HG02973 (cell line): ENCODE measurements at regions not wholly inside any gene's neighbourhood (a gene's known extent, or its start where the extent isn't known, plus 50 kb on each side); places are given as distances from the start of the nearest gene placed in this dataset.
"Not testable (repeated sequence)": the region's sequence is repeated elsewhere in the genome, so short reads cannot be mapped to it uniquely, and the experiment has no call there.

ENCODE experiments used
- ATAC-seq: cut with Tn5 transposase; IDR thresholded peaks from one replicate; pipeline ENCODE4 v1.9.1; 2021; ENCODE audit warnings: moderate library complexity; ENCODE audit not compliant: unreplicated experiment

DNA sequence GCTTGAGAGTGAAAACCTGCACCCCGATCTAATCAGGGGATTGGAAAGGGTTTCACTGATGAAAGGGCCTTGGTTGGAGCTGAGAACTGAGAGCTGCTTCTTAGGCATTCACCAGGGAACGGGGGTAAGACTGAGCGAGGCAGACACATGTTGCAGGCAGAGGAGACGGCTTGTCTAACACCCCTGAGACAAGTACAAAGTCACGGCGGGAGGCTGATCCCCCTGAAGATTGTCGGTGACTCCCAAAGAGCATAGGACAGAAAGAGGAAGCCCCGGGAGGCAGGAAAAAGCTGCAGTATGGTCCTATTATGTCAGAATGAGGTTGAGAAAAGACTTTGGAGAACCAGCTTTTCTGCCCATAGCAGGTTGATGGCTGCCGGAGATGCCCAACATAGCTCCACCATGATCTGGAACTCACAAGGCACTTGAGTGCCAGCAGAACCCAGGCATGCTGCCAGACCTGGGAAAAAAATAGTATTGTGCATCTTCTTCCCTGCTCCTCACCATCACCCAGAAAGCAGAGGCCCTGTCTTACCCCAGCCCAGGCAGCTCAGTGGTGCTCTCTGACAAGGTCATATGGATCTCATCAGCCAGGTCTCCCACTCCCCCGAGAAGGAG, 463.9 kb upstream of the PROX1 start:
- no peak for ATAC-seq

DNA sequence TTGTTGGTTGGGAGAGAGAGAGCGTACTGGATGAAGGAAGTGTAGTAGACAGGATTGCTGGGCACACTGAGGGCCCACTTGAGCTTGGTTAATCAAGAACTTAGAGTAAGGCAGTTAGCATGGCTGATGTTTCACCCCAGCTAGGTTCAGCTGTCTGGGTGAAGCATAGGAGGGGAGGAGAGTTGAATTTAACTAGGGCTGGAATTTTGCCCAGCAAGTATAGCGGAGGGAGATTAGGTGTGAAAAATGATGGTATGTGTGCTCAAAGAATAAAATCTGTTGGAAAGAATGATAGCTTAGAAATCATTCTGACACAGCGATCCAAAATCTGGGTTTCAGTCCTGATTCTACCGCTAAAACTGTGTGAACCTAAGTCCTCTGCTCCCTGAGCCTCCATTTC, 461.5 kb upstream of the PROX1 start:
- no peak for ATAC-seq

DNA sequence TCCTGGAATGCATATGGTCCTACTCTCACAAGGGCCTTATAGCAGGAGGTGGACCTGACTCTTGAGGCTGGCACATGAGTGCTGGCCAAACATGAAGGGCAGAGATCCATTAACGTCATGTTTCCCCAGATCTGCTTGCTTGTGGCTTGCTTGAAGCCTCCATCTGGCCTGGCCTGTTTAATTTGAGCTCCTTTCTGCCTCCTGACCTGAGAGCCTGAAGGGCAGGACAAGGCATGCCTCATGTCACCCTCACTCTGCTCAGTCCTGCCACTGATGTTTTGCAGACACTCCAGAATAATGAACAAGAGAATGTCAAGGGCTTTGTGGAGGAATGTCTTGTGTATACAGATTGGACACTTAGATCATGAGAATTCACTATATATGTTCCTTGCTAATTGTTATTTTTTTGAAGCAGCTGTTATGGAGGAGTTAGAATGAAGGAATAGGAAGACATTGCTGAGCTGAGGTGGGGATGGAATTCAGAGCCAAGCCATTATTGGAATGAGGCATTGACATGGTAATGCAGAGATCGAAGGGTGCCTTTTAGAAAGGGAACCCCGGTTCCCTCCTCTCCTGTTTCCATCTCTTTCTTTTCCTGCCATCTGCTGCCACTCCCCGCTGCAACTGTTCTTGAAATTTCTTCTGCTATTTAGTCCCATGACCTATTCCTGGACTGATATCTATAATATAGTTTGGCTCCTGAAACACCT, 457.0 kb upstream of the PROX1 start:
- no peak for ATAC-seq

DNA sequence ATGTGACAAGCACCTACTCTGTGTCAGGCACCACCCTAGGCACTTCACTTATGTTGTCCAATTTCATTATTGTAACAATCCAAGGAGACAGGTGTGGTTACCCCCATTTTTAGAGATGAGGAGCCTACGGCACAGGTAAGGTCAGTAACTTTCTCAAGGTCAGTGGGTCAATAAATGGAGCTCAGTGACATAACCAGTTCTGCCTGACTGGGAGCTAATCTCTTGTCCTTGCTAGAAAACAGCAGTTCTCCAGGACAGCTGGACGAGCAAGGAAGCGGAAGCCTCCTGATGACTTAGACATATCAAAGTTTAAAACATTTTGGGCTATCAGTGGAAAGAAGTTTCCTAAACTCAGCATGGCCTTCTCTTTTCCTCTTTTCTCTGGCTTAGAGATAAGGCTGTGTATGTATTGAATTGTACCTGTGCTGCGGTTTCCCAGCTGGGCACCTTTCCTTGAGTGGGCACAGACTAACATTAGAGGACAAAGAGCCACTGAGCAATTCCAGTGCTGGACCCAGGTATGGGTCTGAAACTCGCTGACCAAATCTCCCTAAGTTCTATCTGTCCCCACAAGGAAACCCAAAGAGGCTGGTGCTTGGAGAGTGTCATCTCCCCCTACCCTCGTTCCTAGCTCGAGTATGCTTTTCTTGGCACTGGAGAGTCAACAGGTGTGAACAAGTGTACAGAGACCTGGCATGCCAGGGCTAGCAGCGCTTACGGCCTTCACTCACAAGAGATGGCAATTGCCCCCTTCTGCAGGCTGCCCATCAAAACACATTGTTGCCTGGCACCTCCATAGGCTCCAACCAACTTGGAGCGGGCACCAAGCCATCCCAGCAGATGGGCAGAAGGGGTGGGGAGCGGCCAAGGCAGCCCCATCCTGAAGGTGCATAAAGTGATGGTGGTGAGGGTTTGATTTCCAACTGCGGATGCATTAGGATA, 456.1 kb upstream of the PROX1 start:
- ATAC-seq: no peak

DNA sequence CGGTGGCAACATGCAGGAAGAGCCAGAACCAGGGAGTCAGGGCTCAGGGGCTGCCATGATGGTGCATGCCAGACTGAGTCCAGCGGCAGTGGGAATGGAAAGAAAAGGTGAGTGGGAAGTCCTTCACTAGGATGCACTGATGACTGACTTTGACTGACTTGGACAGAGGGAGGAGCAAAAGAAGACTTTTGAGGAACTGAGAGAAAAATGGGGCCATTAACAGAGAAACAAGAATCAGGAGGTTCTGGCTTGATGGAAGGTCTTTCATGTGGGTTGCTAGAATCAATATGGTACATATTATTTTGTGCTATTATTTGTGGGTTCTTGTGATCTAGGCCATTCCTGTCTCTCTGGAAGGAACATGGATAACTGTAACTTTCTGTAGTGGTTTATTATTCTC, 454.6 kb upstream of the PROX1 start:
- ATAC-seq: no peak

DNA sequence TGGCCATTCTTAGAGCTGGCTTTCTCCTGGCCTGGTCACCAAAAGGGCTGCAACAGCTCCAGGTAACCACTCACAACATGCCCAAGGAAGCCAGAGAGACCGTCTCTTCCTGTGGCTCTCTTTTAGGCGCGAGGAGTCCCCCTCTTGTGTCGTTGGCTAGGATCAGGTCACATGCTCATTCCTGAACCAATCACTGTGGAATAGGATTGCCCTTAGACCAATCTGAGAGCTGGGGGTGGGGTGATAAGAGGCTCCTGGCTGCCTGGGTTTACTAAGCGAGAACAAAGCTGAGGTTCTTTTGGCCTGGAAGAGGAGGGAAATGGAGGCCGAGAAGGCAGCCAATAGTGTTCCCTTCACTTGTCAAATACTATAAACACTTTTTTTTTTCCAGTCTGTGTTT, 452.1 kb upstream of the PROX1 start:
- no peak for ATAC-seq

DNA sequence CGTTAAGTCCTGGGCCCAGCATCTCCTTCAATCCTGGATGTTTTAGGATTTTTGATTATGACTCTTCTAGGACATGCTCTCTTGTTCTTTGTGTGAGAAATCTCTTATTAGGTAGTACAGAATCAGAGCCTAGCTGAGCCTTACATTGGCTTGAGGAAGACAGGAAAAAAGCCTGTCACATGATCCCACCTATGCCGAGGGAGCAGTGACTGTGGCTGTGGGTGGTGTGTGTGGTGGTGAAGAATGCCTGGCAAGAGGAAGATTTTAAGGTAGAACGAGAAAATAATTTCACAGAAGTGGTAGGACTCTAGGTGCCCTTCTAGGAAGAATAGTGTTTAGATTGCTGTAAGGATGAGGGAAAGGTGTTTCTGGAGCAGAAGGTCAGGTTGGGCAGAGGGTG, 449.5 kb upstream of the PROX1 start:
- ATAC-seq: no peak

DNA sequence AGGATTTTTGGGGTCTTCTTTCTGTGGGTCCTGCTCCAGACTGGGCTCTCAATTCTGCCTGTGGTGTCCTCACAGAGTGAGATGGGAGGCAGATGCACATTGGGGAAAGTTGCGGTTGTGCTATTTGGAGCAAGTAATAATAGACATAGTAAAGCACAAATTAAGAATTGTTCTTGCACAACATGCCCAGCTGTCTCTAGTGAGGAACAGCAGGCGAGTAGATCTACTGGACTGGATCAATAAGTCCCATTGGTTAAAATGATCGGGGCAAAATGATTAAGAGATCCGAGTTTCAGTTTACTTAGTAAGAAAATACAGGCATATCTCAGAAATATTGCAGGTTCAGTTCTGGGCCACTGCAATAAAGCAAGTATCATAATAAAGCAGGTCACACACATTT, 448.3 kb upstream of the PROX1 start:
- ATAC-seq: no peak

DNA sequence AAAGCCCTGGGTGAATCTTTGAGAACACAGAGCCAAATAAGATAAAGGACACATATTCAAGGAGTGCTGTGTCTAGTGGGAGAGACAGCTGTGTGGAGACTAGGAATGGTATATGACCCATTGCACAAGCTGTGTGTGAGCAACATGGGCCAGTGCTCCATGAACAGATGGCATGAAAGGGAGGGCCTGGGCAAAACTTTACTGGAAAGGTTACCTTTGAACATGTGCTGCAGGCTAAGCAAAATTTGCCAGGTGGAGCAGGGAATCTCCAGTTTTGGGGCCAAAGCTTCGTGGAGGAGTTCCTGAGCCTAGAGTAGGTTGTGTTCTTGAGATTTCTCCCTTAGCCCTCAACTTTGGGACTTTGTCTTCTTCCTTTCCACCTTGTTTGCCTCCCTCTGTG, 446.1 kb upstream of the PROX1 start:
- no peak for ATAC-seq

DNA sequence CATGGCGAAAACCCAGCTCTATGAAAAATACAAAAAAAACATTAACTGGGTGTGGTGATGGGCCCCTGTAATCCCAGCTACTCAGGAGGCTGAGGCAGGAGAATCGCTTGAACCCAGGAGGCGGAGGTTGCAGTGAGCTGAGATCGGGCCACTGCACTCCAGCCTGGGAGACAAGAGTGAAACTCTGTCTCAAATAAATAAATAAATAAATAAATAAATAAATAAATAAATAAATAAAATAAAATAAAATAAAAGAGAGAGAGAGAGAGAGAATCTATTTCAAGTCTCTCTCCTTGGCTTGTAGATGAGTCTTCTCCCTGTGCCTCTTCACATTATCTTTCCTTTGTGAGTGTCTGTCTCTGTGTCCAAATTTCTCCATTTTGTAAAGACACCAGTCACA, 442.6 kb upstream of the PROX1 start:
- ATAC-seq: not testable (repeated sequence)

DNA sequence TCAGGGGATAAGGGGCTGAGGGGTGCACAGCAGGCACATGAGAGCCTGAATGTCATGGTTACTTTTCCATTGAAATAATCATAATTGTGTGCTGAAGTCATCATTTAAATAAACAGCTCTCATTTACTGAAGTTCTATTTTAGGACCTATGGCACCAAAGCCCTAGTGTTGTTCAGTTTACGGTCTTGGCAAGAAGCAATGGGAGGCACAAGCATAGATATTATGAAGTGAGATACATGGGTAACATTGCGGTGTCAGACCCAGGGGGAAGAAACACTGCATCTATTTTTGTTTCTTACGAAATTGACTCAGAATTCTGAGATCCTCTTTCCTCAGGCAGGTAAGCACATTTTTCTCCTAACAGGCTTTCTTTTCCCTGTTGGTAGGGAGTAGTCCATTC, 437.8 kb upstream of the PROX1 start:
- no peak for ATAC-seq

DNA sequence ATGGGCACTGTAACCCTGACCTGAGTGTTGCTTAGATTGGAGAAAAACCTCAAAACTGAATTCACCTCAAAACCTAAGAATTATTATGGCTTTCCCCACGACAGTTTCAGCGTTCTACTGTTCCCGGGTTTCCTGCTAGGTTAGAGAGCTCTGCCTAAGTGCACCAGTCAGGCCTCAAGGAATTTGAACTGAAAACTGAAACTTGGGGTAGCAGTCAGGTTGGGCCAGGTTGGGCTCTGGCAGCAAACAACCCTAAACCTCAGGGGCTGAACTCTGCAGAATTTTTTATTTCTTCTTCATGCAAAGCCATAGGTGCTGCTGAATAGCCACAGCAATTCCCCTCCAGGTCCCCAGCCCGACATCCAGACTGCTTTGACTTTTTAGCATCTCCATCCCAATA, 437.0 kb upstream of the PROX1 start:
- ATAC-seq: no peak

DNA sequence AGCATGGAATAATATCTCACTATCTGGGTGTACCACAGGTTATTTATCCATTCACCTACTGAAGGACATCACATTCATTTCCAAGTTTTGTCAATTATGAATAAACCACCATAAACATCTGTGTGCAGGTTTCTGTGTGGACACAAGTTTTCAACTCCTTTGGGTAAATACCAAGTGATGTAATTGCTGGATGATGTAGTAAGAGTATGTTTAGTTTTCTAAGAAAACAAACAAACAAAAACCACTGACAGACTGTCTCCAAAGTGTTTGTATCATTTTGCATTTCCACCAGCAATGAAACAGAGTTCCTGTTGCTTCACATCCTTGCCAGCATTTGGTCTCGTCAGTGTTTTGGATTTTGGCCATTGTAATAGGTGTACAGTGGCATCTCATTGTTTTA, 435.7 kb upstream of the PROX1 start:
- no peak for ATAC-seq

DNA sequence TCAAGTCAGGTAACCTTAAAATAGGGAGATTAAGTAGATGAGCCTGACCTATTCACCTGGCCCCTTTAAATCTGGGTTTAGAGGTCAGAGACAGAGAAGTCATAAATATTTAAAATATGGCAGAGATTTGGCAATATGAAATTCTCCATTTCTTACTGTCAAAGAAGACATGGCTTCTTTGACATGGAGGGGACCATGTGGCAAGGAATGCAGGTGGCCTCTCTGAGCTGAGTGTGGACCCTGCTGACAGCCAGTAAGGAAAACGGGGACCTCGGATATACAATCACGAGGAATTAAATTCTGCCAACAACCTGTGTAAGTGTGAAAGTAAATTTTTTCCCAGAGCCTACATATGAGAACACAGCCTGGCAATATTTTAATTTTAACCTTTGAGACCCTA, 427.5 kb upstream of the PROX1 start:
- ATAC-seq: no peak

DNA sequence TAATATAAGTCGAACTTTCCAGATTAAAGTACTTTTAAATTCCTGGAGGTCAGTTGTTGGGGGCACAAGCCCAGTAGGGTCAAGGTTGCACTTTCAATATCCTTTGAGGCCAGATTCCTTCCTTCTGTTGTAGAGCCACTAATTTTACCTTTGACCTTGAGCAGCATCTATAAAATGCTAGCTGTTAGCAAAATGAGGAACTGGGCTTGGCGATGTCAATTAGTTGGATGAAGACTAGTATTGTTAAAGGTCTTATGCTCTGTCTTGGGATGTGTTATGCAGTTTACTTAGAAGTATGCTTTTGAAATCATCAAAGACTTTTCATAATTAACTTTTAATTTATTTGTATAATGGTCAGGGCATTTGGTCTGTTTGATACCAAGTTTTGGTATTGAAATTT, 425.9 kb upstream of the PROX1 start:
- no peak for ATAC-seq

DNA sequence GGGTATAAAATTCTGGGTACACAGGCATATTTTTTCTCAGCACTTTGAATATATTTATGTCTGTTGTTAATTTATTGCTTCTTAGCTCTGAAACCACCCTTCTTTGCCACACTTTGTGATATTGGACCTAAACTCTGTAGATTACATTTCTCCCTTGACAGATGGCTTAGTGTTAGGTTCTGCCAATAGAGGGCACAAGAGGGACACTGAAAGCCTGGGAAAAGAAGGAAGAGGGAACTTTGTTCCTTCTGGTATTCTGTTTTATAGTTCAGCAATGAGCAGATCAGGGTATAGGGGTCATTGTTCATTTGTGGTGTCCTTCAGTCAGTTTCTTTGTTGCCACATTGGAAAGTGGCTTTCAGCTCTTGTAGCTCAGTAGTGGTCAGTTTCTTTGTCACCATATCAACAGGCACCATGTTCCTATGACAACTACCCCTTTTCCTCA, 423.5 kb upstream of the PROX1 start:
- no peak for ATAC-seq

DNA sequence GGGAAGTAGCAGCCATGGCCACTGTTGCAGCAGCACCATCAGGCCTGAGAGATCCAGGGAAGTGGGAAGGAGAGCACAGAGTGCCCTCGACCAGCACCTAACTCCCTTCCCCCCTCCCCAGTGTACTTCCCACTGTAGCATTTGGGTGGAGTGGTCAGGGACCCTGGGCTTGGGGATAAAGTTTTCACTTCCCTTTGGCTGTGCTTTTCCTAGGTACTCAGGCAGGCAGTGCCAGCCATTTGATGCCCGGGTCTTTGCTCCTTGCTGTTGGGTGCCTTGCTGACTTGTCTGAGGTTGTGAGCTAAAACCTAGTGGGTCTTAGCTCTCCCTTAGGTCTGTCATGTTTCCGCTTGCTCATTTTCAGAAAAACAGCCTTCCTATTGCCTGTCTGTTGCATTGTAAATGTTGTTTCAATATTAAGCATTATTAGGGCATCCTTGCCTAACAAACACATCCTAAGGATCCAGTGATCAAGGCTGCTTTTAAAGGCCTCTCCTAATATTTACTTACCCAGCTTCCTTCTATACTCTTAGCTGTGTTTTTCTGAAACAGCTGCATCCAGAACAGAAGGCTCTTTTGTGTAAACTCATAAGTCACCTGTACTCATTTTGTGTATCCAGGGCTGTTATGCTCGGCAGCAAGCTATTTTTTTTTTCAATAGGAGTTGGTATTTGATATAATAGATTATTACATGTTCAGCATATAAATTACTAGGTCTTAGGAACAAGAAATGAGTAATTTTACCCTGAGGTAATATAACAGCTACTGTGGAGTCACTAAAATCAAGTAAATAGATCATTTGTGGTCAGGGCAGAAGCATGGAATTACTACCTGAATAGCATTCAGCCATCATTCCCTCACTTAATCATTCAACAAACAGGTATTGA, 418.6 kb upstream of the PROX1 start:
- no peak for ATAC-seq

DNA sequence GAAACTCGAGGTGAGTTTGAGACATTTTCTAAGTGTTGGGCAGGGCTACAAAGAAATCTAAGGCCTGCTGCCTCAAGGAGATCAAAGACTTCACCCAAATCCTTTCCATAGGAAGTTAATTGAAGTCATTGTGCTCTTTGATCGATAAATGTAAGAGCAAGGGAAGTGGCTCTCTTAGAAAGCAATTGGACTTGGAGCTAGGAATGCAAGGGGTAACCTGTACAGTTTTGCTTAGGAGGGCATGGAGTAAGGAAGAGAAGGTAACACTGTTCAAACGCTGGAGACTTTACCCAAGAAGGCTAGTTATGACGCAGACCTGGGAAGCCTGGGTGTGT, 418.0 kb upstream of the PROX1 start:
- no peak for ATAC-seq

DNA sequence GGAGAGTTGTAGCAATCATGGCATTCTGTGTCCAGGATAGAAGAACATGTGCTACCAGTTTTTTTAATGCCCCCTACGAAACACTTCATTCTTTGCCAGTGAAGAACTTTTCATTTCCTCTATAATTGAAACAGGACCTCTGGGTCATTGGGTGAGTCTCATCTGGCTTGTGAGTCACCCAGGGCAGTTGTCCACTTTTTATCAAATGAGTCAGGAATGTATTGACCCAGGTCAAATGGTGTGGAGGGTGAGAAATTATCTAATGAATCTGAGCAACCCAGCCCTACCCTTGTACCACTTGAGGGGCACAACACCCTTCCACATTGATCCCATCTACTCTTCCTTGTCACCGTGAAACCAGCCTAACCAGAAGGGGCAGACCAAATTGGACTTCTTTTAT, 417.3 kb upstream of the PROX1 start:
- no peak for ATAC-seq

DNA sequence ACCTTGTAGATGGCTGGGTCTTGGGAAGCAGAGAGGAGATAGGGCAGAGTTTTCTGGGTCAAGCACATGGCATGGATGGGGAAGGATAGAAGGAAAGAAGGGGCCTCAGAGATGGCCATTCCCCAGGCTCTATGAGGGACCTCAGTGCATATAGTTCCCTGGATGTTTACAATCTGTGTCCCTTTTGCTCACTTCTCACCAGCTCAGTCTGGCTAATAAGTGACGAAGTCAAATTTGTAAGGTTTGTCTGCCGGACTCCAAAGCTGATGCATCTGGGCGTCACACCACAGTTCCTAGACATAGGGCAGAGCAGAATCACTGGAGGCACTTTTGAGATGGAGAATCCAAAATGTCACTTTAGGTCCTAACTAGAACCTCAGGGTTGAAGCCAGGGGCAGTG, 416.4 kb upstream of the PROX1 start:
- ATAC-seq: no peak

DNA sequence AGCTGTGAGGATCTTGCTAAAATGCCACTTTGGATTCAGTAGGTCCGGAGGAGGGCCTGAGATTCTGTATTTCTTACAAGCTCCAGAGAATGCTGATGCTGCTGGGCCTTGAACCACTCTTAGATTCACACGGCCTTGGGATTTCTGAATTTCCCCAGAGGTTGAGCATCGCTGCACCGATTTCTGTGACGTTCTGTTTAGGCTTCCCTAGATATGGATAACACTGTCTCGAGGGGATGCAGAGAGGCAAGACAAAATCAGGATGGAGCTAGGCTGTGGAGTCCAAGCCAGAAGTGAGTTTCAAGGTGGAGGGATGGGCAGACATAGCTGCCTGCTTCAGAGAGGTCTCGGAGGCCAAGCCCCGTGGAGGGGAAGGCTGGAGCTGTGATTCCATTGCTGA, 415.9 kb upstream of the PROX1 start:
- no peak for ATAC-seq
